Cerebellar cortex (tissue), 1 donor: ENCODE measurements at regions not wholly inside any gene's neighbourhood (a gene's known extent, or its start where the extent isn't known, plus 50 kb on each side); places are given as distances from the start of the nearest gene placed in this dataset.

Source experiments
- DNase-seq: peaks from one replicate; pipeline ENCODE4 v3.0.0-alpha.2; 2015; ENCODE audit warnings: low spot score

- no peak for DNase-seq
These were observed 114.0 kb upstream of the TSPAN2 start for GRCh38 chr1:115203287-115203686.

- DNase-seq: no peak
These were observed 112.3 kb upstream of the TSPAN2 start for GRCh38 chr1:115201598-115201997.

GRCh38 chr1:115199416-115200132 is 110.3 kb upstream of the TSPAN2 start:
- no peak for DNase-seq

GRCh38 chr1:115198938-115199337 is 109.6 kb upstream of the TSPAN2 start:
- no peak for DNase-seq

GRCh38 chr1:115196296-115196695 is 107.0 kb upstream of the TSPAN2 start:
- peak; percentile 18 for DNase-seq

- no peak for DNase-seq
These were observed 105.2 kb upstream of the TSPAN2 start for GRCh38 chr1:115194506-115194905.

- DNase-seq: no peak
These were observed 103.9 kb upstream of the TSPAN2 start for GRCh38 chr1:115193046-115193828.

- no peak for DNase-seq
These were observed 103.0 kb upstream of the TSPAN2 start for GRCh38 chr1:115192200-115192767.

- no peak for DNase-seq
These were observed 102.4 kb upstream of the TSPAN2 start for GRCh38 chr1:115191691-115192090.

GRCh38 chr1:115190540-115191170 is 101.4 kb upstream of the TSPAN2 start:
- DNase-seq: no peak

- no peak for DNase-seq
These were observed 100.7 kb upstream of the TSPAN2 start for GRCh38 chr1:115189814-115190539.

GRCh38 chr1:115188680-115189395 is 99.5 kb upstream of the TSPAN2 start:
- DNase-seq: no peak

GRCh38 chr1:115186711-115187265 is 97.5 kb upstream of the TSPAN2 start:
- DNase-seq: no peak

GRCh38 chr1:115185336-115185735 is 96.0 kb upstream of the TSPAN2 start:
- no peak for DNase-seq

- DNase-seq: no peak
These were observed 95.6 kb upstream of the TSPAN2 start for GRCh38 chr1:115184951-115185331.

- no peak for DNase-seq
These were observed 95.1 kb upstream of the TSPAN2 start for GRCh38 chr1:115184260-115184950.

- DNase-seq: no peak
These were observed 94.5 kb upstream of the TSPAN2 start for GRCh38 chr1:115183721-115184259.

- no peak for DNase-seq
These were observed 93.9 kb upstream of the TSPAN2 start for GRCh38 chr1:115183158-115183557.

GRCh38 chr1:115182012-115182715 is 92.9 kb upstream of the TSPAN2 start:
- no peak for DNase-seq
